ENCODE measurements at regions not wholly inside any gene's neighbourhood (a gene's known extent, or its start where the extent isn't known, plus 50 kb on each side); places are given as distances from the start of the nearest gene placed in this dataset.

DNA sequence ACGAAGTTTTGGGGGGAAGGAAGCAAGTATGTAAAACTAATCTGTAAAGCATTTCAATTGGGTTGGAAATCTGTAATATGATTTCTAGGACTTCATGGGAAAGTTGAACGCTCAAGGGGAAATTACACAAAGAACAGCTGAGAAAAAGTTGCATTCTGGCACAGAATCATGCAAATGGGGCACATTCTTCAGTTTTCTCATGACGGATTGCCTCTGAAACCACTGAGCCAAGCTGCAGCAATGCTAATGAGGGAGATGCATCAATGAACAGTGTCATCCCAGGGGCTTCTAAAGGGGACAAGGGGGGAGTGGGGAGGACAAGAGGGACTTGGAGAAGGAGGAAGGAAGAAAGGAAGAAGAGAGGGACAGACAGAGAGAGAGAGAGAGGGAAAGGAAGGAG, 291.4 kb upstream of the ATP11B start:
- Histone ChIP-seq H3K4me1 (ENCODE audit: insufficient read depth, low read length, poor library complexity, severe bottlenecking) (peaks cover 15% of the 10 kb centered on the region), H3K36me3 (ENCODE audit: insufficient read depth, low read length) (no peaks in the 10 kb centered on the region), H3K27ac (ENCODE audit: low read depth, low read length, poor library complexity, severe bottlenecking) (no peak overlapping the region), H2AFZ (ENCODE audit: low read length) (peak overlapping the region; percentile 86), H3K9me3 (ENCODE audit: low read length) (no peaks in the 10 kb centered on the region), H3K79me2 (ENCODE audit: insufficient read depth, low read depth, low read length) (no peaks in the 10 kb centered on the region), H4K20me1 (ENCODE audit: insufficient read depth, low read length) (no peaks in the 10 kb centered on the region), H3K4me3 (ENCODE audit: low read depth, low read length, poor library complexity, severe bottlenecking) (no peak overlapping the region), H3K4me2 (ENCODE audit: low read length) (peak overlapping the region; percentile 46), H3K9me2 (ENCODE audit: insufficient read depth, low read length) (no peaks in the 10 kb centered on the region)
- intact Hi-C loops (cut with micrococcal nuclease; ENCODE audit: unreplicated experiment): no loop called here
- BruUV-seq (replicated peaks): no TSS peak
- peak; percentile 33 for DNase-seq (ENCODE audit: low spot score)
- ChIA-PET CTCF (ENCODE audit: unreplicated experiment) (no interaction called here), POLR2A (interaction anchor here (0.6 to 3.0 kb wide), 7 partner anchors 9 to 816 kb away, joined by 3 to 15 read pairs (median 5); no protein-coding TSS in a partner anchor)
- TF ChIP-seq, protein P1, sequence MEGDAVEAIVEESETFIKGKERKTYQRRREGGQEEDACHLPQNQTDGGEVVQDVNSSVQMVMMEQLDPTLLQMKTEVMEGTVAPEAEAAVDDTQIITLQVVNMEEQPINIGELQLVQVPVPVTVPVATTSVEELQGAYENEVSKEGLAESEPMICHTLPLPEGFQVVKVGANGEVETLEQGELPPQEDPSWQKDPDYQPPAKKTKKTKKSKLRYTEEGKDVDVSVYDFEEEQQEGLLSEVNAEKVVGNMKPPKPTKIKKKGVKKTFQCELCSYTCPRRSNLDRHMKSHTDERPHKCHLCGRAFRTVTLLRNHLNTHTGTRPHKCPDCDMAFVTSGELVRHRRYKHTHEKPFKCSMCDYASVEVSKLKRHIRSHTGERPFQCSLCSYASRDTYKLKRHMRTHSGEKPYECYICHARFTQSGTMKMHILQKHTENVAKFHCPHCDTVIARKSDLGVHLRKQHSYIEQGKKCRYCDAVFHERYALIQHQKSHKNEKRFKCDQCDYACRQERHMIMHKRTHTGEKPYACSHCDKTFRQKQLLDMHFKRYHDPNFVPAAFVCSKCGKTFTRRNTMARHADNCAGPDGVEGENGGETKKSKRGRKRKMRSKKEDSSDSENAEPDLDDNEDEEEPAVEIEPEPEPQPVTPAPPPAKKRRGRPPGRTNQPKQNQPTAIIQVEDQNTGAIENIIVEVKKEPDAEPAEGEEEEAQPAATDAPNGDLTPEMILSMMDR (conservative IDR thresholded peaks at IDR 0.05; ENCODE audit: low read length): no peak
- TF ChIP-seq EZH2phosphoT487 (IDR thresholded peaks at IDR 0.05; ENCODE audit: borderline replicate concordance, low read depth, low read length): no peak

DNA sequence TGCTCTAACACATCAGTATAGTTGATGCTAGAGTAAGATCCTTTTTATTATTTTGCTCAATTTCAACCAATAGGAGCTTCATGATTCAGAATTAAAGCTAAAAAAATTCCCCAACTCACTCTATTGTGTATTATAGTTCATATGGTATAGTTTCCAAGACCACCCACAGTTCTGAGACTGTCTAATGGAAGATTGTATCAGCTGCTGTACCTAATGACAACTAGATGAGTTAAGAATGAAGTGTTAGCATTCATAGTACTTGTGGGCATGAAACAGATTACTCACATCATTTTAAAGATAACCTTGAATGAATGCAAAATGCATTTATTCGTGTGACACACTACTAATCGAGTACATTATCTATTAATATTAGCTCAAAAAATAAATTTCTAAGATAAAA, 289.9 kb upstream of the ATP11B start:
- Histone ChIP-seq H3K27ac (ENCODE audit: low read depth, low read length, poor library complexity, severe bottlenecking) (no peak overlapping the region), H3K9me3 (ENCODE audit: low read length) (no peaks in the 10 kb centered on the region), H3K4me1 (ENCODE audit: insufficient read depth, low read length, poor library complexity, severe bottlenecking) (peaks cover 24% of the 10 kb centered on the region), H3K36me3 (ENCODE audit: insufficient read depth, low read length) (no peaks in the 10 kb centered on the region), H2AFZ (ENCODE audit: low read length) (no peak overlapping the region), H3K4me3 (ENCODE audit: low read depth, low read length, poor library complexity, severe bottlenecking) (no peak overlapping the region), H3K9me2 (ENCODE audit: insufficient read depth, low read length) (no peaks in the 10 kb centered on the region), H3K79me2 (ENCODE audit: insufficient read depth, low read depth, low read length) (no peaks in the 10 kb centered on the region), H4K20me1 (ENCODE audit: insufficient read depth, low read length) (no peaks in the 10 kb centered on the region), H3K4me2 (ENCODE audit: low read length) (no peak overlapping the region)
- POLR2A ChIA-PET: interaction anchor here (0.5 to 3.0 kb wide), 8 partner anchors 8 to 201 kb away, joined by 3 to 15 read pairs (median 4); no protein-coding TSS in a partner anchor
- TF ChIP-seq, protein P1 (conservative IDR thresholded peaks at IDR 0.05; ENCODE audit: low read length): no peak
- no peak for TF ChIP-seq EZH2phosphoT487 (IDR thresholded peaks at IDR 0.05; ENCODE audit: borderline replicate concordance, low read depth, low read length)
- DNase-seq (ENCODE audit: low spot score): no peak
- intact Hi-C loops (cut with micrococcal nuclease; ENCODE audit: unreplicated experiment): no loop called here
- no TSS peak for BruUV-seq (replicated peaks)
- CTCF ChIA-PET (ENCODE audit: unreplicated experiment): interaction anchor here (1.1 kb wide), 1 partner anchor 13 kb away, joined by 3 read pairs; no protein-coding TSS in a partner anchor

DNA sequence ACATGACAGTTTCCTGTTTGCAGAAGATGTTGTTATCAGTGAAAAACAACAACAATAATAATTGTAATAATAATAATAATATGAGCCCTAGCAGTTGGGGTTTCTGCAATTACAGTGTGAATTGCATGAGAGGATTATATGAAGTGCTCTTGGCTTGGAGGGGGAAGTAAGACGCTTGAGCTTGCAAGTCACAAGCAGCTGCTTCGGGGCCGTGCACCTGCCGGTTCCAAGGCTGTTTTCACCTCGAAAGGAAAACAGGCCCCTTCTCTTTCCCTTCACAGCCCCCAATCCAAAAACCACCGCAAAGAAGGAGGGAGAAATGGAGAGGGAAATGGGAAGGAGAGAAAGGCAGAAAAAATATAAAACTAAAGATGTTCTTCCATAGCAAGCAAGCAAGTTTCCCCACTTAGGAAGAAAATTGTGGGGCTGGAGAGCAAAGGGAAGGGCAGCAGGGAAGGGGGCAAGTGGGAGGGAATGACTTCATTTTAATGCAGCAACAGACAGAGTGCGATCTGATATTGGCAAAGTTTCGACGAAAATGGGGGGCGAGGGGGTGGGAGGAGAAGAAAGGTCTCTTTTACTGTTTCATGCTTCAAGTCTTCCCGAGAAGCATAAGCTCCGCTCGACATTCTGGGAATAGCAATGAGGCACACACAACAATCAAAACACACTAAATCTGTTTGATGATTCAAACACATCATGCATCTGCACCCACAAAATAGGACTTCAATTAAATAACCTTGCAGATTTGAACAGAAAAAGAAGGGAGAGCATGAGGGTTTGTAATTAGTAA, 284.2 kb upstream of the ATP11B start:
- Histone ChIP-seq H3K4me1 (ENCODE audit: insufficient read depth, low read length, poor library complexity, severe bottlenecking) (peaks cover 33% of the 10 kb centered on the region), H3K9me2 (ENCODE audit: insufficient read depth, low read length) (no peaks in the 10 kb centered on the region), H3K79me2 (ENCODE audit: insufficient read depth, low read depth, low read length) (no peaks in the 10 kb centered on the region), H3K4me2 (ENCODE audit: low read length) (peak overlapping the region; percentile 61), H2AFZ (ENCODE audit: low read length) (peak overlapping the region; percentile 72), H4K20me1 (ENCODE audit: insufficient read depth, low read length) (no peaks in the 10 kb centered on the region), H3K27ac (ENCODE audit: low read depth, low read length, poor library complexity, severe bottlenecking) (no peak overlapping the region), H3K36me3 (ENCODE audit: insufficient read depth, low read length) (no peaks in the 10 kb centered on the region), H3K9me3 (ENCODE audit: low read length) (no peaks in the 10 kb centered on the region), H3K4me3 (ENCODE audit: low read depth, low read length, poor library complexity, severe bottlenecking) (no peak overlapping the region)
- ChIA-PET POLR2A (interaction anchor here (0.7 to 2.9 kb wide), 5 partner anchors 8 to 204 kb away, joined by 3 to 14 read pairs (median 3); no protein-coding TSS in a partner anchor), CTCF (ENCODE audit: unreplicated experiment) (no interaction called here)
- BruUV-seq (replicated peaks): no TSS peak
- peak; percentile 76 for DNase-seq (ENCODE audit: low spot score)
- TF ChIP-seq, protein P1 (conservative IDR thresholded peaks at IDR 0.05; ENCODE audit: low read length): no peak
- TF ChIP-seq EZH2phosphoT487 (IDR thresholded peaks at IDR 0.05; ENCODE audit: borderline replicate concordance, low read depth, low read length): no peak
- intact Hi-C loops (cut with micrococcal nuclease; ENCODE audit: unreplicated experiment): no loop called here
